Astrocyte of the cerebellum (primary cell): ENCODE measurements at regions not wholly inside any gene's neighbourhood (a gene's known extent, or its start where the extent isn't known, plus 50 kb on each side); places are given as distances from the start of the nearest gene placed in this dataset.

Experiments used
- DNase-seq: peaks from one replicate; pipeline ENCODE4 v3.0.0-alpha.2; 2011; ENCODE audit warnings: low read depth
- H3K4me3 ChIP-seq: 2 replicates; pipeline ENCODE4 v1.5.1; 2011; ENCODE audit warnings: mild to moderate bottlenecking, low read depth, low read length, moderate library complexity
- in situ Hi-C: cut with HindIII; loops from 2 replicates; pipeline ENCODE4 v1.10.0; 2017; ENCODE audit warnings: low sequenced_read_pairs
- TF ChIP-seq, protein P1 (sequence below): IDR thresholded peaks from 2 replicates; pipeline ENCODE4 v1.5.1; 2012; ENCODE audit warnings: low read length, low read depth, moderate library complexity, mild to moderate bottlenecking; ENCODE audit errors: missing control alignments

DNA sequence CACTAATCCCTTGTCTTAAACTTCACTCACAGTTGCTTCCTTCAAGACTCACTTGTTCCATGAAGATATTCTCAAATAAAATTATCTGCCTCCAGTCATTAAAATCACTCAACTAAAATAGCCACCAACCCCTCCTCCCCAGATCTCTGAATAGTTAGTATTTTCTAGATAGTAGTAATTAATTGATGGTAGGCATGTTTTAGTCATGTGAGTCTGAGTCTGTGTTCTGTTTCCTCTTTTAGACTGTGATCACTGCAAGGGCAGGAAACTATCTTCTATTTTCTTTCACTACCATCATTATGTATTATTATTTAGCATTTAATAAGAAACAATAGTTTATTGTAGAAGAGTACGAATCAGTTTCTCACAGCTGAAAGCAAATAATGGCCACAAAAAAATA, 1080.5 kb downstream of the IGSF11 start:
- no peak for DNase-seq
- no peak overlapping the region for H3K4me3 ChIP-seq
- in situ Hi-C loops = no loop called here
- TF ChIP-seq, protein P1, sequence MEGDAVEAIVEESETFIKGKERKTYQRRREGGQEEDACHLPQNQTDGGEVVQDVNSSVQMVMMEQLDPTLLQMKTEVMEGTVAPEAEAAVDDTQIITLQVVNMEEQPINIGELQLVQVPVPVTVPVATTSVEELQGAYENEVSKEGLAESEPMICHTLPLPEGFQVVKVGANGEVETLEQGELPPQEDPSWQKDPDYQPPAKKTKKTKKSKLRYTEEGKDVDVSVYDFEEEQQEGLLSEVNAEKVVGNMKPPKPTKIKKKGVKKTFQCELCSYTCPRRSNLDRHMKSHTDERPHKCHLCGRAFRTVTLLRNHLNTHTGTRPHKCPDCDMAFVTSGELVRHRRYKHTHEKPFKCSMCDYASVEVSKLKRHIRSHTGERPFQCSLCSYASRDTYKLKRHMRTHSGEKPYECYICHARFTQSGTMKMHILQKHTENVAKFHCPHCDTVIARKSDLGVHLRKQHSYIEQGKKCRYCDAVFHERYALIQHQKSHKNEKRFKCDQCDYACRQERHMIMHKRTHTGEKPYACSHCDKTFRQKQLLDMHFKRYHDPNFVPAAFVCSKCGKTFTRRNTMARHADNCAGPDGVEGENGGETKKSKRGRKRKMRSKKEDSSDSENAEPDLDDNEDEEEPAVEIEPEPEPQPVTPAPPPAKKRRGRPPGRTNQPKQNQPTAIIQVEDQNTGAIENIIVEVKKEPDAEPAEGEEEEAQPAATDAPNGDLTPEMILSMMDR = no peak

DNA sequence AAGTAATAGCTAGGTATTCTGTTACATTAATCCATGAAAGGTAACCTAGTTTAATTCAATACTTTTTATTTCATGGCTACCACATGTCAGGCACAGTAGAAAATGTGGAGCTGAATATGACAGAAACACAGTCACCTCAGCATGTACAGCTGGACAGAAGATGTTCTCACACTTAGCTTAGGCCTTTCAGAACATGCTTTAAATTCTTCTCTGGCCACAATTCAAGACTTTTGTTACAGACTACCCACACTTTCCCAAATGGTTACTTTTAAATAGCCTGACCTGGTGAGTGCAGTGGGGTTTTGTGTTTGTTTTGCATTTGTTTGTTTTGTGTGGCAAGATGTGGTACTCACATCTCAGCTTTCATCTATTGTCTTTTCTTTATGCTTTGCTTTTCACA, 1079.5 kb downstream of the IGSF11 start:
- in situ Hi-C loops = no loop called here

DNA sequence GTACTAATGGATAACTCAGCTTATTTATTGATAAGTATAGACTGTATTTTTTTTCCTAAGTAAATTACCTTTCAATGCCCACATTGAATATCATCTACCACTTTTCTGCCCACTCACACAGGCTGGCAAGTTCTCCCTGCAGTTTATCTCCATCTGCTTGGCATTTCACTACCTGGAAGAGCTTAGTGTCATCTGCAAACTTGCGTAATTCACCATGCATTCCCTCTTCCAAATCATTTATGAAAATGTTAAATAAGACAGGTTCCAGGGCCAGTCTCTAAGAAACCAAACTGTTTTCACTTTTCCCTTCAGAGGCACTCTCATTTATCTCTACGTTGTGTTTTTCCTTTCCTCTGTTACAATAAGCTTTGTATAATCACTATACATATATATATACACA, 1076.6 kb downstream of the IGSF11 start:
- no peak overlapping the region for H3K4me3 ChIP-seq
- DNase-seq = no peak
- TF ChIP-seq, protein P1 = no peak
- in situ Hi-C loops = no loop called here

More for the DNA sequence above, 1079.5 kb downstream of the IGSF11 start:
- DNase-seq = no peak
- TF ChIP-seq, protein P1 = no peak
- H3K4me3 ChIP-seq = no peak overlapping the region

DNA sequence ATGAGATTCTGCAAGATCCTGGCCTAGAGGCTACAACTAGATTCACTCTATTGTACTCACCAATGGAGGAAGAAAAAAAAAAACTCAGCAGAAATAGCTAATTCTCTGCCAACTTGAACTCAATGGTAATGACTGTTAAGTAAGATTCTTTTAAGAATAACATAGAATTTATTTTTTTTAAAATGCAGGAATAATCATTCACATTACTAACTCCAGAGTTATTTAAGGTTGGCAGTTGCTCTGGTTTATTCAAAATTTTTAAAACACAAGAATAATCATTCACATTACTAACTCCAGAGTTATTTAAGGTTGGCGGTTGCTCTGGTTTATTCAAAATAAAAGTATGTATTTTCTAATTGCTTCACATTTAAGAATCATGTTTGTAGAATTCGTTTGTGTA, 1071.9 kb downstream of the IGSF11 start:
- DNase-seq = peak; percentile 35
- TF ChIP-seq, protein P1 = no peak
- no peak overlapping the region for H3K4me3 ChIP-seq
- in situ Hi-C loops = no loop called here

DNA sequence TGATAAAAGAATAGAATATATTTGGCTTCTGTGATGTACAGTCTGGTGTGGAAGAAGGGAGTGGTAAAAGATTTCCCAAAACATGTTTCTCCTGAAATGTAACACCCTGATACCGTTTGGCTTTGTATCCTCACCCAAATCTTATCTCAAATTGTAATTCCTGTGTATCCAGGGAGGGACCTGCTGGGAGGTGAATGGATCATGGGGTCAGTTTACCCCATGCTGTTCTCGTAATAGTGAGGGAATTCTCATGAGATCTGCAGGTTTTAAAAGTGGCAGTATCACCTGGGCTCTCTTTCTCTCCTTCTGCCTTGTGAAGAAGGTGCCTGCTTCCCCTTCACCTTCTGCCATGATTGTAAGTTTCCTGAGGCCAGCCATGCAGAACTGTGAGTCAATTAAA, 1070.8 kb downstream of the IGSF11 start:
- TF ChIP-seq, protein P1 = no peak
- no peak overlapping the region for H3K4me3 ChIP-seq
- no peak for DNase-seq
- in situ Hi-C loops = no loop called here

DNA sequence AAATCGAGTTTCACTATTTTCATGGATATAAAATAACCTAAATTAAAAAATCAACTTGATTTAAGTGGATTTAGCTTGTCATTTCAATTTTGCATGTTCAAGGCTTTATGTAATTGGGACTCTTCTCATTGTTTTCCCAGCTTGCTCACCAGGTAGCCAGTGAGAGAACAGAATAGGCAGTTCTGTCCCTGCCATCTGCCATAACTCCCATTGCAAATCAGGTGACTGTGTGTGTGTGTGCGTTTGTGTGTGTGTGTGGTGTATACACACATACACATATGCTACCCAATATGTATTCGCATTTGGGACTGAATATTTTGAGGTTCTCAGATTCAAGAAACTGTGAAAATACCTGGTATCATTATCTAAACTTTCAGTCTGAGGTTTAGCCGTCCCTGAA, 1069.8 kb downstream of the IGSF11 start:
- in situ Hi-C loops = no loop called here
- DNase-seq = no peak
- TF ChIP-seq, protein P1 = no peak
- H3K4me3 ChIP-seq = no peak overlapping the region
